ENCODE measurements at regions not wholly inside any gene's neighbourhood (a gene's known extent, or its start where the extent isn't known, plus 50 kb on each side); places are given as distances from the start of the nearest gene placed in this dataset.

GRCh38 chr5:78716206-78716605 lies 67.6 kb upstream of the LHFPL2 start:
- TF ChIP-seq CTCF (IDR thresholded peaks at IDR 0.05) = no peak
- no peak for TF ChIP-seq POLR2AphosphoS5 (IDR thresholded peaks at IDR 0.05; ENCODE audit: low read depth, low read length)
